GM18499 (cell line): ENCODE measurements at regions not wholly inside any gene's neighbourhood (a gene's known extent, or its start where the extent isn't known, plus 50 kb on each side); places are given as distances from the start of the nearest gene placed in this dataset.

Source experiments
- ATAC-seq: cut with Tn5 transposase; IDR thresholded peaks from one replicate; pipeline ENCODE4 v1.9.1; 2021; ENCODE audit warnings: moderate number of reproducible peaks; ENCODE audit not compliant: insufficient read depth, unreplicated experiment

DNA sequence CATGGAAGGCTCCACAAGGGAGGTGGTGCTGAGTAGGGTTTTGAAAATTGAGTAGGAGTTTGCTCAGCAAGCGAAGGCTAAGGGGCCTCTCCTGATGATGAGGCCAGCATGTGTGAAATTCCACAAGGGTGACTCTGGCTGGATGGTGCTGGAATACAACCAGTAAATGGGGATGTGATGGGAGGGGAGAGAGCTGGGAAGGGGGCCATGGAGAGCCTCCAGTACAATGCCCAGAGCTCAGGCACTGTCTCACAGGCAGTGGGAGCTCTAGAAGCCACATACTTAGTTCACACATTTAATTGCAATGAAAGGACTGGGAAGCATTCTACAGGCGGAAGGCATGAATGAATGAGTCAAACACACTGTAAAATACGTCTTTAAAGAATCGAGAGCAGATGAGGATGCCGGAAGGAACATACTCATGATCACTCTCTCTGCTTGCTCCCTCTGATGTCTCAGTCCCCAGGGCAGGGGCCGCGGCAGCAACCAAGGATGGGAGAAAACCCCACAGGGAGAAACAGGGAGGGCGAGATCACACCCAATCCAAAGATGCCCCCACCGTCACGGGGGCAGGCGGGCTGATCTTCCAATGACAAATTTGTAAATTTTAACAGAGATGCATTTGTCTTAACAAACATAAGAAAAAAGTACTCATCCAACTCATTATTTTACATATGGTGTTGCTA lies 261.0 kb downstream of the NSG2 start:
- no peak for ATAC-seq

DNA sequence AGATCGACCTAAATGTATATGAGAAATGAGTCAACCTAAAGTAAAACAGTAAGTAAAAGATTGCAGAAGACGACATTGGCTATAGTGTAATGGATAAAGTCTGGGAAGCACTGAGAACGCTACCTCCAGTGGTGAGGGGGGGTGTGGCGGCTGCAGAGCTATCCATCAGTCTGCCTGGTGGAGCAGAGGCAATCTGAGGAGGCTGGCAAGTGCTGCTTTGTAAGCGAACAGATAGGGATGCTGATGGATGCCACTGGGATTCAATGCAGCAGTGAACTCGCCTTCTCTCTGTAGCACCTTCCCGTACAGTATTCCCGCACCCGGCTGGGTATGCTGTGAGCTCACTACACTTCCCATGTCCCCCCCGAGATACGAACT lies 261.5 kb downstream of the NSG2 start:
- no peak for ATAC-seq

- no peak for ATAC-seq
Observed at GRCh38 chr5:174307656-174308271, 262.3 kb downstream of the NSG2 start.

- no peak for ATAC-seq
Observed at GRCh38 chr5:174309131-174309795, 263.8 kb downstream of the NSG2 start.

GRCh38 chr5:174310243-174310642 lies 264.7 kb downstream of the NSG2 start:
- no peak for ATAC-seq

- no peak for ATAC-seq
Observed at GRCh38 chr5:174310706-174311105, 265.2 kb downstream of the NSG2 start.

GRCh38 chr5:174311121-174311520 lies 265.6 kb downstream of the NSG2 start:
- ATAC-seq, result no peak

DNA sequence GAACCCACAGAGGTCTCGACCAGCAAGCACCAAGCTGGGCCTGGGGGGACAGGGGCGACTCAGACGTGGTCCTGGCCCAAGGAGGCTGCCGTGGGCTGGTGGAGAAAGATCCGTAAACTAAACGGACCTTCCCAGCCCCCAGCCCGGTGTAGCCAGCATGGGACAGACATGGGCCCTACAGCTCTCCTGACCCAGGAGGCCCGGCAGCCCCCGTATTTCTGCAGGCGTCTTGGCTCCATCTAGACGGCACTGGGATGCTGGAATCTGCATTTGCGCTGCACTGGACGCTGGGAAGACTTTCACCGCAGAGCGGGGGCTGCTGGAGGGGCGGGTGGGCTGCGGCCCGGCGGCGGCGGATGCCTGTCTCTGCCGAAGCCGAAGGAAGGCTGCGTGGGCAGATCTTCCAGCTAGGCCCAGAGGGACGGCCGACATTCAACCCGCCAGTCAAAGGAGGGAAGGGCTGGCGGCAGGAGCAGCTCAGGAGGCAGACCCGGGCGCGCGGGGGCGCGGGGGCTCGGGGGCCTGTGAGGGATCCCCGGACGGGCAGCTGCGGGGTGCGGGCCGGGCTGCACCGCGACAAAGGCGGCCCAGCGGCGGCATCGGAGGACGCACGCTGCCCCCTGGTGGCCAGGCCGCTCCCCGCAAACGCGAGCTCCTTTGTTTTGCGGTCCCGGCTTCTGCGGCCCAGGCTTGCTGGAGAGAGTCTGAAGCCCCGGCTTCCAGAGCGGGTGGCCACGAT lies 266.2 kb downstream of the NSG2 start:
- ATAC-seq, result no peak

DNA sequence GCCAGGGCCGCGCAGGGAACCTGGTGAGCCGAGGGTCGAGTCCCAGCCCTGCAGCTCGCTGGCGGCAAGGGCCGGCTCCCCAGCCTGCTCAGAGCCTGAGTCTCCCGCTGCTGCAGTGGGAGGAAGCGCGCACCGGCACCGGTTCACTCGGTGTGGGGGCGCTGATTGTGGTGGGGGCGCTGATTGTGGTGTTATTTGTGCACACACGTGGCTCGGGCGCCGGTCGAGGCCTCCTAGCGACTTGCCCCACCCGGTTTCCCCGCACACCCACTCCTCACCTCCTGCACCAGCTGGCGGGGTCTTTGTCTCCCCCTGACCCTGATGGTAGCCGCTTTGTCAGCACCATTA lies 266.7 kb downstream of the NSG2 start:
- ATAC-seq, result no peak

- ATAC-seq, result no peak
Observed at GRCh38 chr5:174312641-174313040, 267.1 kb downstream of the NSG2 start.

- no peak for ATAC-seq
Observed at GRCh38 chr5:174313615-174314014, 268.1 kb downstream of the NSG2 start.

DNA sequence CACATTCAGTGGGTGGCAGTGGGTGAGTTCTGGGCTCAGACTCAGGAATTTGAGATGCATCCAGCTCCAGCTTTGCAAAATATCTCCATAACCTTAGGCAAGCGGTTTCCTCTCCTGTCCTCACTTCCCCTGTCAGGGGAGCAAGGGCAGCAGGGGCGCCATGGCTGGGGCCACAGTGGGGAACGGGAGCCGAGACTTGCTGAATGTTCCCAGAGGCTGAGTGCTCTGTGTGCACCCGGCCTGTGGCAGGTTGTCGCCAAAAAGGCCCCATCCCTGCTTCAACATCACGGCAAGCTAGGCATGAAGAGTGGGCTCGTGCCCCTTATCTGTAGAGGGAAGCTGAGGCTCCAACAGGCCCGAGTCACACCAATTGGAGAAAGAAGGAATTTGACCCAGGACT lies 268.8 kb downstream of the NSG2 start:
- ATAC-seq, result no peak

DNA sequence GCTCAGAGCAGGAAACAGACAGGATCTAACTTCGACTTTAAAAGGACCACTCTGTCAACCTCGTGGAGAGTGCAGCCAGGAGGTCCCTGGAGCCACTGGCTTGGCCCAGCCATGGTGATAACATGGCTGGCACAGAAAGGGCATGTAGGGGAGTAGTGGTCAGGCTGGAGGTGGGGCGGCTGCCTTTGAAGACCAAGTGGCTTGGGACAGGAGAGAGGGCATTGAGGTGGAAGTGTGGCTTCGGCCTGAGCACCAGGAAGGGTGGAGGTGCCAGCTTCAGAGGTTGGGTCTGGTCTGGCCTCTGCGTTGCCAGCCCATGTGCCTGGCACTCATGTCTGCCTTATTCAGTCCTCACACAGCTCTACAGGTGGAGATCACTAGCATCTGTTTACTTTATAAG lies 270.0 kb downstream of the NSG2 start:
- no peak for ATAC-seq

GRCh38 chr5:174315871-174316270 lies 270.4 kb downstream of the NSG2 start:
- ATAC-seq, result no peak

DNA sequence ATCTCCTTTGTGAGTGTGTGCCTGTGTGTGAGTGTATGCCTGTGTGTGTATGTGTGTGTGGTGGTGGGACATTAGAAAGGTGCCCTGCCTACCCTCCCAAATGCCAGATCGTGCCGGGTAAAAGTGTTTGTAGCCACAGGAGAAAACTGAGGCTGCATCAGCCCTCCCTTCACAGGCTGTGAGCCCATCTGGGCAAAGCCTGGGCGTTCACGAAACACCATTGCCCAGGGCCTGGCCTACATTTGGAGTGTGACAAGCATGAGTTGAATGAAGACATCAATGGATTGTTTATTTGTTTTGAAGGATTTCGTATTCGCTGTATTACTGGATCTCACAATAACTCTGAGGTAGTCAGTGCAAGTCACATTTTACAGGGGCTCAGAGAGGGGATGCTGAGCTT lies 270.8 kb downstream of the NSG2 start:
- ATAC-seq, result no peak

DNA sequence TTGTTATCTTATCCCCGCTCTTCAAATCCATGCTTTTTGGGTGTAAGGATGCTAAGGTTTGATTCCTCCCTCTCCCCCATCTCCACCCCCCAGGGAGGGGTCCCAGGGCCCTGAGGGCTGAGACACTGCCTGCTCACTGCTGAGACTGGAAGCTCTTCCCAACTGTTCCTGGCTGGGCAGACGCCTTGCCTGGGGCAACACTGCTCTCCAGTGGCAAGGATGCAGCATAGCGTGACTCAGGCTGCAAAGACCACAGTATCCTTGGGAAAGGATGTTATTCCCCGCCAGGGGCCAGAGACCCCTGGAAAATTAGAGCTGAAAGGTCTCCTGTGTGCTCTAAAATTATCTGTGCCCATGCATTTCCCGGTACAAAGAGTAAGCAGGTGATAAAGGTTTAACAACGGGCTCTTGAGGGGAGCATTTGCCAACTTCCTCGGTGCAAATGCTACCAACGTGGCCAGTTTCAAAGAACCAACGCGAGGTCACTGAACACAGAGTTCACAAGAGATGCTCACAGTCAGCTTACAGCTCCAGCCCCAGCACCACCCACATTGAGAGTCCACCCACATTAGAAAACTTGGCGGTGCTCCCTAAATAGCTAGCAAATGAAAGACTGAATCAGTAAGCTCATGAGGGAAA lies 271.9 kb downstream of the NSG2 start:
- no peak for ATAC-seq

GRCh38 chr5:174318578-174318977 lies 273.1 kb downstream of the NSG2 start:
- no peak for ATAC-seq

DNA sequence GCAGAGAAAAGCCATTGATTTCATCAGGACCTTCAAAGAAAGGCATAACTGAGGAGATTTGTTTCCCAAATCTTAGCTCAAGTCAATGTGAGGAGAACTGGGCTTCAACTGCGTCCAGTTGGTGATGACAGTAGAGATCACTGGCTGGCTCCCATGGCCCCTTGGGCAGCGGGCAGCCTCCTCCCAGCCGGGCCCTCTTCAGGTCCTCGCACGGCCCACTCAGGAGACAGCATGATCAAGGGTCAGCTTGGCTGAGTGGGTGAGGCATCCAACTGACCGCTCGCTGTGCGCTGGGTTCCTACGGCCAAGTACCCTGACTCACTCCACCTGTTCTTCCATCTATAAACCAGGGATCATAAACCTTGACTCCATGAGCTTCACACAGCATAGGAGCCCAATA lies 274.0 kb downstream of the NSG2 start:
- no peak for ATAC-seq

GRCh38 chr5:174320051-174320450 lies 274.5 kb downstream of the NSG2 start:
- ATAC-seq, result no peak

- no peak for ATAC-seq
Observed at GRCh38 chr5:174323878-174324281, 278.4 kb downstream of the NSG2 start.

DNA sequence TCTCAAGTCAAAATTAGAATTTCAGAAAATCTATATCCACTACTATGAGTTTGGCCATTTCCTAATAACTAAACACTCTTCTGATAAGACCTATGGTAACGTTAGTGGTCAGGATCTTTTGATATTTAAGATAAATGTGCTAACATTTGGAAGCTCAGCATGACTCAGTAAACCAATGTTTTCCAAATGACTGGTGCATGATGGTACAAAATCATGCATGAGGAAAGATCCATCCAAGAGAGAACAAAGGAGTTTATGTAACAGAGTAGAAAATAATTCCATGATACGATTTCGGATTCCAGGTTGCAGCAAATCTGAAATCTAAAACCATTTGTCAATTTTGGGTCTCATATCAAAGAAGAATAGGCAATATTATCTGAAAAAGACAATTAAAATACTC lies 279.2 kb downstream of the NSG2 start:
- no peak for ATAC-seq
